ENCODE measurements at regions not wholly inside any gene's neighbourhood (a gene's known extent, or its start where the extent isn't known, plus 50 kb on each side); places are given as distances from the start of the nearest gene placed in this dataset.

- Histone ChIP-seq H3K4me1 (ENCODE audit: control insufficient read depth in 2 of 2, insufficient read depth in 2 of 2, low read length in 2 of 2) (no peaks in the 10 kb centered on the region), H3K27ac (ENCODE audit: low read depth in 1 of 2, low read length in 1 of 2) (no peak overlapping the region), H3K4me3 (ENCODE audit: low read length in 2 of 2) (no peak overlapping the region), H3K9me3 (ENCODE audit: control insufficient read depth in 2 of 2, insufficient read depth in 1 of 2, low read length in 1 of 2) (no peaks in the 10 kb centered on the region), H3K36me3 (ENCODE audit: control insufficient read depth in 2 of 2, insufficient read depth in 2 of 2, low read length in 1 of 2) (no peaks in the 10 kb centered on the region), H3K27me3 (ENCODE audit: control insufficient read depth in 2 of 2, insufficient read depth in 1 of 2, low read length in 1 of 2) (peaks cover 0 to 23% of the 10 kb centered on the region in 2 donors)
- 77% methylated on average over 10 of the region's 10 CpGs for WGBS
- DNase-seq (ENCODE audit: low read depth in 6 of 9, low spot score in 9 of 9) = no peak
These were observed 72.0 kb upstream of the CLDN14 start for GRCh38 chr21:36551731-36552433.

DNA sequence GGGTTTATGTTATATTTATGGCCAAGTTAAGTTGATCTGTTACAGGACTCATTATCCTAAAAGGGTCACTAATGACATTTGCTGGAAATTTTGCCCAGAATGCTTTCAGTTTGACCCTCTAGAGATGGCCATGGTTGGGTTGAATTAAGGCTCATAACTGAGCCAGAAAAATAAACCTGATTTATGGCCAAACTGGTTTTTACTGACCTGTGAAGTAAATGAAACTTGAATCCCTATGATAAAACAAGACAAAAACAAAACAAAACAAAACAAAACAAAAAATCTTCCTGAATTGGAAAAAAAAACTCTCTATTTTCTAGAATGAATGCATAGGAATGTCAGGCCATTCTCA, 72.5 kb upstream of the CLDN14 start:
- Histone ChIP-seq H3K4me1 (ENCODE audit: control insufficient read depth in 2 of 2, insufficient read depth in 2 of 2, low read length in 2 of 2) (no peaks in the 10 kb centered on the region), H3K27me3 (ENCODE audit: control insufficient read depth in 2 of 2, insufficient read depth in 1 of 2, low read length in 1 of 2) (peaks cover 0 to 21% of the 10 kb centered on the region in 2 donors), H3K4me3 (ENCODE audit: low read length in 2 of 2) (no peak overlapping the region), H3K36me3 (ENCODE audit: control insufficient read depth in 2 of 2, insufficient read depth in 2 of 2, low read length in 1 of 2) (no peaks in the 10 kb centered on the region), H3K27ac (ENCODE audit: low read depth in 1 of 2, low read length in 1 of 2) (no peak overlapping the region), H3K9me3 (ENCODE audit: control insufficient read depth in 2 of 2, insufficient read depth in 1 of 2, low read length in 1 of 2) (no peaks in the 10 kb centered on the region)
- DNase-seq (ENCODE audit: low read depth in 6 of 9, low spot score in 9 of 9) = no peak

DNA sequence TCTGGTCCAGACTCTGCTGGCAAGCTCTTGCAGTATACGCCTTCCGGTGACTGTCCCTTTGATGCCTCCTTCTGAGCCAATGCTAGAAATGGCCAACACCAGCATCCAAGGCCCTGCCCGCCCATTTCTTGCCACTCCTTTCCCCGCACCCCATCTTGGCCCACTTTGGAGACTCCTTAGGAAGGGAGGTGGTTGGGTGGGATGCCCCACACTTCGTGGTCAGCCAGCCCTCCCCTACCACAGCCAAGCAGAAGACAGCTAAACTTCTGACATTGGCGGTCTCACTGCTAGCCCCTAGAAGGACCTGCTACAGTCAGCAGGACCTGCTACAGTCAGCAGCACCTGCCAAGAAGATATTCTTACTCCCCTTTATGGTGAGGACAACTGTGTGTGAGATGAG, 73.5 kb upstream of the CLDN14 start:
- H3K4me1 ChIP-seq (ENCODE audit: control insufficient read depth in 2 of 2, insufficient read depth in 2 of 2, low read length in 2 of 2) = no peaks in the 10 kb centered on the region
- no peak overlapping the region for H3K4me3 ChIP-seq (ENCODE audit: low read length in 2 of 2)
- DNase-seq (ENCODE audit: low read depth in 6 of 9, low spot score in 9 of 9) = no peak
- peaks cover 0 to 14% of the 10 kb centered on the region in 2 donors for H3K27me3 ChIP-seq (ENCODE audit: control insufficient read depth in 2 of 2, insufficient read depth in 1 of 2, low read length in 1 of 2)
- no peaks in the 10 kb centered on the region for H3K9me3 ChIP-seq (ENCODE audit: control insufficient read depth in 2 of 2, insufficient read depth in 1 of 2, low read length in 1 of 2)
- H3K27ac ChIP-seq (ENCODE audit: low read depth in 1 of 2, low read length in 1 of 2) = no peak overlapping the region
- no peaks in the 10 kb centered on the region for H3K36me3 ChIP-seq (ENCODE audit: control insufficient read depth in 2 of 2, insufficient read depth in 2 of 2, low read length in 1 of 2)
- 94% methylated on average over 6 of the region's 6 CpGs for WGBS

GRCh38 chr21:36554411-36555157, 74.7 kb upstream of the CLDN14 start:
- Histone ChIP-seq H3K4me3 (ENCODE audit: low read length in 2 of 2) (no peak overlapping the region), H3K27ac (ENCODE audit: low read depth in 1 of 2, low read length in 1 of 2) (no peak overlapping the region), H3K4me1 (ENCODE audit: control insufficient read depth in 2 of 2, insufficient read depth in 2 of 2, low read length in 2 of 2) (no peaks in the 10 kb centered on the region), H3K27me3 (ENCODE audit: control insufficient read depth in 2 of 2, insufficient read depth in 1 of 2, low read length in 1 of 2) (peaks cover 0 to 11% of the 10 kb centered on the region in 2 donors), H3K9me3 (ENCODE audit: control insufficient read depth in 2 of 2, insufficient read depth in 1 of 2, low read length in 1 of 2) (no peaks in the 10 kb centered on the region), H3K36me3 (ENCODE audit: control insufficient read depth in 2 of 2, insufficient read depth in 2 of 2, low read length in 1 of 2) (no peaks in the 10 kb centered on the region)
- WGBS = 90% methylated on average over 15 of the region's 15 CpGs
- DNase-seq (ENCODE audit: low read depth in 6 of 9, low spot score in 9 of 9) = no peak

DNA sequence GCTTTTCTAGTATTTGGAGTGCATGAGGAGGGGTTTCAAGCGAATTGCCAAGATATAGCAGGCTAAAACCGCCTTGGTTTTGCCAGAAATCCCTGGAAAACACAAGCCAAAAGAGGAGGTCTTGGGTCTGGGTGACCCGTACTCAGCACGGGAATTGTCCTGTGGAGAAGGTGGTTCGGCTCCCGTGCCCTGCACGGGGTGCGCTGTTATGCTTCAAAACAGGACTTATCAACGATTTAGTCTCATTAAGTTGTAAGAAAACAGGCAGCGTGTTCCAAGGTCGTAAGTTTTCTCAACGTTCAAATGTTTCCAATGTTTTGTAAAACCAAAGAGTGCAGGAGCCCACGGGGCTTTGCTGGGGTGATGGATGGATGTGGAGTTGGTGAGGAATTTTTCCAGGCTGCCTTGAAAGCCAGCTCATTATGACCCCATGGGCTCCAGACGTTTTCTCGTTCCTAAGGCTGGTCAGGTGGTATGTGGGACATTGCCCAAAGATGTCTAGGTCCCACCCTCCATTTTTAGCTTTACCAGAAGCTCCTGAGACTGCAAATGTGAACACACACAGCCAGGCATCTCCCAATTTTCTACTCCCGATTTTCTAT, 75.4 kb upstream of the CLDN14 start:
- DNase-seq (ENCODE audit: low read depth in 6 of 9, low spot score in 9 of 9) = no peak
- WGBS = 88% methylated on average over 16 of the region's 16 CpGs
- Histone ChIP-seq H3K27me3 (ENCODE audit: control insufficient read depth in 2 of 2, insufficient read depth in 1 of 2, low read length in 1 of 2) (peaks cover 0 to 11% of the 10 kb centered on the region in 2 donors), H3K4me1 (ENCODE audit: control insufficient read depth in 2 of 2, insufficient read depth in 2 of 2, low read length in 2 of 2) (no peaks in the 10 kb centered on the region), H3K4me3 (ENCODE audit: low read length in 2 of 2) (no peak overlapping the region), H3K36me3 (ENCODE audit: control insufficient read depth in 2 of 2, insufficient read depth in 2 of 2, low read length in 1 of 2) (no peaks in the 10 kb centered on the region), H3K27ac (ENCODE audit: low read depth in 1 of 2, low read length in 1 of 2) (no peak overlapping the region), H3K9me3 (ENCODE audit: control insufficient read depth in 2 of 2, insufficient read depth in 1 of 2, low read length in 1 of 2) (no peaks in the 10 kb centered on the region)

- peaks cover 0 to 5% of the 10 kb centered on the region in 2 donors for H3K27me3 ChIP-seq (ENCODE audit: control insufficient read depth in 2 of 2, insufficient read depth in 1 of 2, low read length in 1 of 2)
- no peaks in the 10 kb centered on the region for H3K4me1 ChIP-seq (ENCODE audit: control insufficient read depth in 2 of 2, insufficient read depth in 2 of 2, low read length in 2 of 2)
- no peak overlapping the region for H3K27ac ChIP-seq (ENCODE audit: low read depth in 1 of 2, low read length in 1 of 2)
- DNase-seq (ENCODE audit: low read depth in 6 of 9, low spot score in 9 of 9) = no peak
- H3K9me3 ChIP-seq (ENCODE audit: control insufficient read depth in 2 of 2, insufficient read depth in 1 of 2, low read length in 1 of 2) = no peaks in the 10 kb centered on the region
- WGBS = 96% methylated on average over 3 of the region's 3 CpGs
- H3K36me3 ChIP-seq (ENCODE audit: control insufficient read depth in 2 of 2, insufficient read depth in 2 of 2, low read length in 1 of 2) = no peaks in the 10 kb centered on the region
- H3K4me3 ChIP-seq (ENCODE audit: low read length in 2 of 2) = no peak overlapping the region
These were observed 77.4 kb upstream of the CLDN14 start for GRCh38 chr21:36557316-36557715.

- H3K9me3 ChIP-seq (ENCODE audit: control insufficient read depth in 2 of 2, insufficient read depth in 1 of 2, low read length in 1 of 2) = no peaks in the 10 kb centered on the region
- no peaks in the 10 kb centered on the region for H3K36me3 ChIP-seq (ENCODE audit: control insufficient read depth in 2 of 2, insufficient read depth in 2 of 2, low read length in 1 of 2)
- no peak overlapping the region for H3K4me3 ChIP-seq (ENCODE audit: low read length in 2 of 2)
- H3K27me3 ChIP-seq (ENCODE audit: control insufficient read depth in 2 of 2, insufficient read depth in 1 of 2, low read length in 1 of 2) = peaks cover 0 to 7% of the 10 kb centered on the region in 2 donors
- WGBS = 97% methylated on average over 7 of the region's 7 CpGs
- no peak overlapping the region for H3K27ac ChIP-seq (ENCODE audit: low read depth in 1 of 2, low read length in 1 of 2)
- no peaks in the 10 kb centered on the region for H3K4me1 ChIP-seq (ENCODE audit: control insufficient read depth in 2 of 2, insufficient read depth in 2 of 2, low read length in 2 of 2)
- DNase-seq (ENCODE audit: low read depth in 6 of 9, low spot score in 9 of 9) = no peak
These were observed 81.1 kb upstream of the CLDN14 start for GRCh38 chr21:36560933-36561575.

- no peak overlapping the region for H3K27ac ChIP-seq (ENCODE audit: low read depth in 1 of 2, low read length in 1 of 2)
- H3K27me3 ChIP-seq (ENCODE audit: control insufficient read depth in 2 of 2, insufficient read depth in 1 of 2, low read length in 1 of 2) = peaks cover 0 to 14% of the 10 kb centered on the region in 2 donors
- DNase-seq (ENCODE audit: low read depth in 6 of 9, low spot score in 9 of 9) = no peak
- H3K9me3 ChIP-seq (ENCODE audit: control insufficient read depth in 2 of 2, insufficient read depth in 1 of 2, low read length in 1 of 2) = no peaks in the 10 kb centered on the region
- H3K4me3 ChIP-seq (ENCODE audit: low read length in 2 of 2) = no peak overlapping the region
- WGBS = 87% methylated on average over 12 of the region's 12 CpGs
- H3K4me1 ChIP-seq (ENCODE audit: control insufficient read depth in 2 of 2, insufficient read depth in 2 of 2, low read length in 2 of 2) = no peaks in the 10 kb centered on the region
- no peaks in the 10 kb centered on the region for H3K36me3 ChIP-seq (ENCODE audit: control insufficient read depth in 2 of 2, insufficient read depth in 2 of 2, low read length in 1 of 2)
These were observed 83.5 kb upstream of the CLDN14 start for GRCh38 chr21:36563341-36563926.

- Histone ChIP-seq H3K27me3 (ENCODE audit: control insufficient read depth in 2 of 2, insufficient read depth in 1 of 2, low read length in 1 of 2) (peaks cover 0 to 14% of the 10 kb centered on the region in 2 donors), H3K27ac (ENCODE audit: low read depth in 1 of 2, low read length in 1 of 2) (no peak overlapping the region), H3K36me3 (ENCODE audit: control insufficient read depth in 2 of 2, insufficient read depth in 2 of 2, low read length in 1 of 2) (no peaks in the 10 kb centered on the region), H3K4me3 (ENCODE audit: low read length in 2 of 2) (no peak overlapping the region), H3K4me1 (ENCODE audit: control insufficient read depth in 2 of 2, insufficient read depth in 2 of 2, low read length in 2 of 2) (no peaks in the 10 kb centered on the region), H3K9me3 (ENCODE audit: control insufficient read depth in 2 of 2, insufficient read depth in 1 of 2, low read length in 1 of 2) (no peaks in the 10 kb centered on the region)
- WGBS = 0% methylated on average over 1 of the region's 1 CpG
- no peak for DNase-seq (ENCODE audit: low read depth in 6 of 9, low spot score in 9 of 9)
These were observed 84.7 kb upstream of the CLDN14 start for GRCh38 chr21:36564647-36565046.

Measured in thymus (tissue), 11 donors.